IMR-90 (cell line): ENCODE measurements at regions not wholly inside any gene's neighbourhood (a gene's known extent, or its start where the extent isn't known, plus 50 kb on each side); places are given as distances from the start of the nearest gene placed in this dataset.

Experiments used
- ATAC-seq: fragments of 200-7000 bp; cut with Tn5 transposase; 2 replicates; pipeline ENCODE4 v1.9.1; 2020; ENCODE audit warnings: low read depth, mild to moderate bottlenecking, moderate library complexity
- BruUV-seq: library from RNA; stranded (reverse); fragments of 400-500 nt; replicated peaks from 2 replicates; lab custom pipeline; 2021; lab: Mats Ljungman, UMichigan
- CTCF ChIA-PET: fragments of 300-600 bp; formaldehyde crosslinking; extraction: SDS; loops from one replicate; lab custom pipeline; 2021; ENCODE audit warnings: antibody characterized with exemption; lab: Yijun Ruan, JAX
- POLR2A ChIA-PET: fragments of 300-600 bp; sonication (Branson Sonifier 250); formaldehyde crosslinking; loops from one replicate; lab custom pipeline; 2022; ENCODE audit warnings: antibody characterized with exemption; ENCODE audit not compliant: unreplicated experiment; lab: Charles Lee
- DNase-seq: peaks from one replicate; pipeline ENCODE4 v3.0.0; 2013
- H2AFZ ChIP-seq: replicated peaks from 2 replicates; pipeline ENCODE3; 2013; ENCODE audit warnings: low read length, mild to moderate bottlenecking; ENCODE audit not compliant: poor library complexity
- H2AK5ac ChIP-seq: 2 replicates; pipeline ENCODE4 v1.6.1; 2013; ENCODE audit warnings: low read depth, low read length, inconsistent platforms
- H2AK9ac ChIP-seq: replicated peaks from 2 replicates; pipeline ENCODE3; 2013; ENCODE audit warnings: mild to moderate bottlenecking, low read depth, low read length, moderate library complexity; ENCODE audit not compliant: poor library complexity
- H2BK120ac ChIP-seq: 2 replicates; pipeline ENCODE4 v1.6.1; 2013; ENCODE audit warnings: low read depth, low read length, inconsistent platforms
- H2BK15ac ChIP-seq: 3 replicates; pipeline ENCODE4 v1.6.1; 2013; ENCODE audit warnings: low read depth, low read length, inconsistent platforms
- H2BK20ac ChIP-seq: 2 replicates; pipeline ENCODE4 v1.6.1; 2013; ENCODE audit warnings: low read depth, mild to moderate bottlenecking, inconsistent platforms, low read length, moderate library complexity
- H2BK5ac ChIP-seq: 2 replicates; pipeline ENCODE4 v1.6.1; 2013; ENCODE audit warnings: mild to moderate bottlenecking, low read depth, low read length, inconsistent platforms; ENCODE audit not compliant: poor library complexity, severe bottlenecking
- H3K14ac ChIP-seq: replicated peaks from 2 replicates; pipeline ENCODE4 v1.6.1; 2013; ENCODE audit warnings: low read depth, low read length, inconsistent platforms
- H3K18ac ChIP-seq: 2 replicates; pipeline ENCODE4 v1.6.1; 2013; ENCODE audit warnings: low read depth, low read length, control low read depth
- H3K23ac ChIP-seq: 2 replicates; pipeline ENCODE4 v1.6.1; 2013; ENCODE audit warnings: low read depth, low read length, inconsistent platforms
- H3K27ac ChIP-seq: 2 replicates; pipeline ENCODE4 v1.5.1; 2013; ENCODE audit warnings: mild to moderate bottlenecking, control low read depth, low read length; ENCODE audit not compliant: insufficient read depth
- H3K27me3 ChIP-seq: 2 replicates; pipeline ENCODE4 v1.6.1; 2013; ENCODE audit warnings: low read length; ENCODE audit not compliant: control insufficient read depth, insufficient read depth
- H3K36me3 ChIP-seq: 2 replicates; pipeline ENCODE4 v1.6.1; 2013; ENCODE audit warnings: low read length, mixed read lengths; ENCODE audit not compliant: control insufficient read depth, insufficient read depth
- H3K4ac ChIP-seq: 2 replicates; pipeline ENCODE4 v1.6.1; 2013; ENCODE audit warnings: low read depth, low read length, inconsistent platforms
- H3K4me1 ChIP-seq: 2 replicates; pipeline ENCODE4 v1.6.1; 2013; ENCODE audit warnings: low read length, mixed read lengths; ENCODE audit not compliant: control insufficient read depth, insufficient read depth
- H3K4me2 ChIP-seq: 2 replicates; pipeline ENCODE4 v1.6.1; 2013; ENCODE audit warnings: low read depth, mild to moderate bottlenecking, control low read depth, low read length, moderate library complexity
- H3K4me3 ChIP-seq: 2 replicates; pipeline ENCODE4 v1.5.1; 2013; ENCODE audit warnings: low read depth, mild to moderate bottlenecking, control low read depth, low read length, moderate library complexity; ENCODE audit not compliant: insufficient read depth
- H3K56ac ChIP-seq: 2 replicates; pipeline ENCODE4 v1.6.1; 2013; ENCODE audit warnings: low read length, inconsistent platforms; ENCODE audit not compliant: insufficient read depth; ENCODE audit errors: extremely low read depth
- H3K79me1 ChIP-seq, 2 experiments: 2 replicates each; pipeline ENCODE4 v1.6.1; 2013; ENCODE audit warnings: low read length in 2 of 2, inconsistent platforms in 1 of 2, low read depth in 1 of 2
- H3K9ac ChIP-seq: 2 replicates; pipeline ENCODE4 v1.6.1; 2013; ENCODE audit warnings: low read depth, low read length, control low read depth
- H3K9me1 ChIP-seq: 2 replicates; pipeline ENCODE4 v1.6.1; 2013; ENCODE audit warnings: low read length, inconsistent platforms; ENCODE audit not compliant: insufficient read depth
- H3K9me3 ChIP-seq: 2 replicates; pipeline ENCODE4 v1.6.1; 2013; ENCODE audit warnings: low read length; ENCODE audit not compliant: control insufficient read depth, insufficient read depth
- H4K20me1 ChIP-seq: 2 replicates; pipeline ENCODE4 v1.6.1; 2013; ENCODE audit warnings: low read length, inconsistent platforms; ENCODE audit not compliant: insufficient read depth
- H4K5ac ChIP-seq: 2 replicates; pipeline ENCODE4 v1.6.1; 2013; ENCODE audit warnings: mild to moderate bottlenecking, low read depth, low read length, control low read depth
- H4K8ac ChIP-seq, 2 experiments: 2 replicates each; pipeline ENCODE4 v1.6.1; 2013; ENCODE audit warnings: low read depth in 2 of 2, low read length in 2 of 2, control low read depth in 1 of 2, inconsistent platforms in 1 of 2
- H4K91ac ChIP-seq: 2 replicates; pipeline ENCODE4 v1.6.1; 2013; ENCODE audit warnings: low read depth, low read length, inconsistent platforms; ENCODE audit not compliant: insufficient read depth
- BHLHE40 ChIP-seq: fragments of 150-350 bp; IDR thresholded peaks from 2 replicates; pipeline ENCODE4 v1.6.1; 2016; ENCODE audit warnings: mild to moderate bottlenecking, low read depth, low read length
- CEBPB ChIP-seq: IDR thresholded peaks from 2 replicates; pipeline ENCODE4 v1.6.1; 2012; ENCODE audit warnings: low read depth, low read length, improper control_type of control experiment
- CHD1 ChIP-seq: IDR thresholded peaks from 2 replicates; pipeline ENCODE4 v1.6.1; 2012; ENCODE audit warnings: low read depth, low read length, improper control_type of control experiment
- FOS ChIP-seq: fragments of 150-350 bp; IDR thresholded peaks from 2 replicates; pipeline ENCODE4 v1.6.1; 2016; ENCODE audit warnings: low read depth, low read length
- MAFK ChIP-seq: IDR thresholded peaks from 2 replicates; pipeline ENCODE4 v1.6.1; 2012; ENCODE audit warnings: low read depth, low read length, improper control_type of control experiment
- MAZ ChIP-seq: IDR thresholded peaks from 2 replicates; pipeline ENCODE4 v1.6.1; 2012; ENCODE audit warnings: low read depth, mild to moderate bottlenecking, low read length, improper control_type of control experiment, moderate library complexity, borderline replicate concordance
- MXI1 ChIP-seq: IDR thresholded peaks from 2 replicates; pipeline ENCODE4 v1.6.1; 2012; ENCODE audit warnings: low read depth, mild to moderate bottlenecking, low read length, moderate library complexity, borderline replicate concordance
- NFE2L2 ChIP-seq: fragments of 150-350 bp; IDR thresholded peaks from 2 replicates; pipeline ENCODE4 v1.6.1; 2016; ENCODE audit warnings: low read depth, mild to moderate bottlenecking, low read length
- POLR2A ChIP-seq: IDR thresholded peaks from 2 replicates; pipeline ENCODE4 v1.6.1; 2012; ENCODE audit warnings: mild to moderate bottlenecking, low read depth, low read length
- RAD21 ChIP-seq: IDR thresholded peaks from 2 replicates; pipeline ENCODE4 v1.6.1; 2012; ENCODE audit warnings: low read length, improper control_type of control experiment
- RCOR1 ChIP-seq: IDR thresholded peaks from 2 replicates; pipeline ENCODE4 v1.6.1; 2012; ENCODE audit warnings: mild to moderate bottlenecking, low read length, improper control_type of control experiment; ENCODE audit not compliant: insufficient replicate concordance
- RFX5 ChIP-seq: IDR thresholded peaks from 2 replicates; pipeline ENCODE4 v1.8.0; 2012; ENCODE audit warnings: low read depth, mild to moderate bottlenecking, low read length, moderate library complexity
- SMC3 ChIP-seq: fragments of 150-350 bp; IDR thresholded peaks from 2 replicates; pipeline ENCODE4 v1.6.1; 2016; ENCODE audit warnings: low read depth, mild to moderate bottlenecking, antibody characterized with exemption, low read length, moderate library complexity
- WGBS, 2 experiments: methylation state at CpG; one replicate each; pipeline versions ENCODE4 v1.1.5 to v1.1.7; 2013; ENCODE audit warnings: missing lambda C conversion rate in 2 of 2; ENCODE audit not compliant: insufficient read length in 1 of 2; ENCODE audit errors: extremely low coverage in 2 of 2; 5-methylcytosine and 5-hydroxymethylcytosine counted together
- dilution Hi-C: fragments of 300-500 bp; cut with HindIII; formaldehyde crosslinking; loops from one replicate; pipeline ENCODE4 v1.14.3; 2018; ENCODE audit warnings: low sequenced_read_pairs; ENCODE audit not compliant: unreplicated experiment
- in situ Hi-C: fragments of 300-500 bp; cut with MboI; formaldehyde crosslinking; loops from 3 replicates; pipeline ENCODE4 v1.14.3; 2019; ENCODE audit warnings: low sequenced_read_pairs, inconsistent platforms, mixed read lengths
- intact Hi-C: fragments of 100-400 bp; cut with micrococcal nuclease; formaldehyde crosslinking; loops from 2 replicates; pipeline ENCODE4 v1.10.0; 2022
- TF ChIP-seq, protein P1 (sequence below): fragments of 150-350 bp; IDR thresholded peaks from 2 replicates; pipeline ENCODE4 v1.6.1; 2017; ENCODE audit warnings: mild to moderate bottlenecking, antibody characterized with exemption, low read length, low read depth
- TF ChIP-seq, protein P2 (sequence below): fragments of 150-350 bp; IDR thresholded peaks from 2 replicates; pipeline ENCODE4 v1.6.1; 2016; ENCODE audit warnings: low read depth, mild to moderate bottlenecking, low read length, moderate library complexity, borderline replicate concordance
- TF ChIP-seq, protein P3 (sequence below): conservative IDR thresholded peaks from 2 replicates; pipeline ENCODE4 v1.5.1; 2012; ENCODE audit warnings: mild to moderate bottlenecking, low read depth, low read length, improper control_type of control experiment

DNA sequence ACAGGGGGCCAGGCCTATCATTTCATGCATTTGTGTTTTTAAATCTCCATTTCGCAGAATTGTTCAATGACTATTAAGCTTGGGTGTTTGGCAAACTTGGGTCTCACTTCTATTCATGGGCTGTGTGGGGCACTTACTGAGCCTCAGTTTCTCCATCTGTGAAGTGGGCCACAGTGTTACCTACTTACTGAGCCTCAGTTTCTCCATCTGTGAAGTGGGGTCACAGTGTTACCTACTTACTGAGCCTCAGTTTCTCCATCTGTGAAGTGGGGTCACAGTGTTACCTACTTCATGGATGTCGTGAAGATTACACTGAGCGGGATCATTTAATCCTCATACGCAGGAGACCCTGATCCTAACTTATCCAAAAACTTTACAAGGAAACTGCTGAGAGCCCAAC is 115.1 kb upstream of the STX18 start:
- no TSS peak for BruUV-seq
- dilution Hi-C loops = no loop called here

More for the DNA sequence above, 115.1 kb upstream of the STX18 start:
- no peak overlapping the region for H3K27ac ChIP-seq
- no peak overlapping the region for H3K56ac ChIP-seq
- H2BK20ac ChIP-seq = no peak overlapping the region
- peaks cover 7% of the 10 kb centered on the region; the same call in 1 of the 2 replicates for H3K9me1 ChIP-seq
- ChIA-PET POLR2A (no interaction called here), CTCF (no interaction called here)
- H2BK5ac ChIP-seq = no peak overlapping the region
- in situ Hi-C loops (no loop called here), intact Hi-C loops (no loop called here)
- DNase-seq (no peak), ATAC-seq (no peak)
- no peak overlapping the region for H3K4ac ChIP-seq
- H3K27me3 ChIP-seq = no peaks in the 10 kb centered on the region
- H2AK5ac ChIP-seq = no peak overlapping the region; the same call in 1 of the 2 replicates
- no peak overlapping the region for H2BK120ac ChIP-seq
- H3K9ac ChIP-seq = no peak overlapping the region
- no peaks in the 10 kb centered on the region for H3K79me1 ChIP-seq
- peaks cover 5% of the 10 kb centered on the region; the same call in 1 of the 2 replicates for H3K9me3 ChIP-seq
- H4K8ac ChIP-seq = no peak overlapping the region
- H3K4me2 ChIP-seq = no peak overlapping the region
- H3K4me3 ChIP-seq = no peak overlapping the region
- TF ChIP-seq, protein P1, sequence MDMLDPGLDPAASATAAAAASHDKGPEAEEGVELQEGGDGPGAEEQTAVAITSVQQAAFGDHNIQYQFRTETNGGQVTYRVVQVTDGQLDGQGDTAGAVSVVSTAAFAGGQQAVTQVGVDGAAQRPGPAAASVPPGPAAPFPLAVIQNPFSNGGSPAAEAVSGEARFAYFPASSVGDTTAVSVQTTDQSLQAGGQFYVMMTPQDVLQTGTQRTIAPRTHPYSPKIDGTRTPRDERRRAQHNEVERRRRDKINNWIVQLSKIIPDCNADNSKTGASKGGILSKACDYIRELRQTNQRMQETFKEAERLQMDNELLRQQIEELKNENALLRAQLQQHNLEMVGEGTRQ = no peak
- no peak for TF ChIP-seq RFX5
- no peak for TF ChIP-seq NFE2L2
- TF ChIP-seq SMC3 = no peak
- no peak for TF ChIP-seq FOS
- no peak for TF ChIP-seq RAD21
- TF ChIP-seq MXI1 = no peak
- TF ChIP-seq MAZ = no peak
- no peak for TF ChIP-seq CEBPB
- no peak for TF ChIP-seq BHLHE40
- TF ChIP-seq MAFK = no peak
- TF ChIP-seq, protein P2, sequence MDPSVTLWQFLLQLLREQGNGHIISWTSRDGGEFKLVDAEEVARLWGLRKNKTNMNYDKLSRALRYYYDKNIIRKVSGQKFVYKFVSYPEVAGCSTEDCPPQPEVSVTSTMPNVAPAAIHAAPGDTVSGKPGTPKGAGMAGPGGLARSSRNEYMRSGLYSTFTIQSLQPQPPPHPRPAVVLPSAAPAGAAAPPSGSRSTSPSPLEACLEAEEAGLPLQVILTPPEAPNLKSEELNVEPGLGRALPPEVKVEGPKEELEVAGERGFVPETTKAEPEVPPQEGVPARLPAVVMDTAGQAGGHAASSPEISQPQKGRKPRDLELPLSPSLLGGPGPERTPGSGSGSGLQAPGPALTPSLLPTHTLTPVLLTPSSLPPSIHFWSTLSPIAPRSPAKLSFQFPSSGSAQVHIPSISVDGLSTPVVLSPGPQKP = no peak
- no peak for TF ChIP-seq CHD1
- no peak for TF ChIP-seq POLR2A
- no peak for TF ChIP-seq RCOR1
- TF ChIP-seq, protein P3, sequence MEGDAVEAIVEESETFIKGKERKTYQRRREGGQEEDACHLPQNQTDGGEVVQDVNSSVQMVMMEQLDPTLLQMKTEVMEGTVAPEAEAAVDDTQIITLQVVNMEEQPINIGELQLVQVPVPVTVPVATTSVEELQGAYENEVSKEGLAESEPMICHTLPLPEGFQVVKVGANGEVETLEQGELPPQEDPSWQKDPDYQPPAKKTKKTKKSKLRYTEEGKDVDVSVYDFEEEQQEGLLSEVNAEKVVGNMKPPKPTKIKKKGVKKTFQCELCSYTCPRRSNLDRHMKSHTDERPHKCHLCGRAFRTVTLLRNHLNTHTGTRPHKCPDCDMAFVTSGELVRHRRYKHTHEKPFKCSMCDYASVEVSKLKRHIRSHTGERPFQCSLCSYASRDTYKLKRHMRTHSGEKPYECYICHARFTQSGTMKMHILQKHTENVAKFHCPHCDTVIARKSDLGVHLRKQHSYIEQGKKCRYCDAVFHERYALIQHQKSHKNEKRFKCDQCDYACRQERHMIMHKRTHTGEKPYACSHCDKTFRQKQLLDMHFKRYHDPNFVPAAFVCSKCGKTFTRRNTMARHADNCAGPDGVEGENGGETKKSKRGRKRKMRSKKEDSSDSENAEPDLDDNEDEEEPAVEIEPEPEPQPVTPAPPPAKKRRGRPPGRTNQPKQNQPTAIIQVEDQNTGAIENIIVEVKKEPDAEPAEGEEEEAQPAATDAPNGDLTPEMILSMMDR = no peak
- H2BK15ac ChIP-seq = no peak overlapping the region
- H3K36me3 ChIP-seq = no peaks in the 10 kb centered on the region
- H3K14ac ChIP-seq = no peak overlapping the region
- H2AFZ ChIP-seq = no peak overlapping the region
- H3K4me1 ChIP-seq = peaks cover 13% of the 10 kb centered on the region
- WGBS, 2 experiments = no CpG with 5 or more reads among the region's 4 CpGs
- H3K23ac ChIP-seq = no peak overlapping the region
- H2AK9ac ChIP-seq = no peak overlapping the region
- no peak overlapping the region for H4K91ac ChIP-seq
- no peak overlapping the region for H4K5ac ChIP-seq
- no peak overlapping the region for H3K18ac ChIP-seq
- no peaks in the 10 kb centered on the region for H4K20me1 ChIP-seq
